OCI-LY7 (cell line): ENCODE measurements at regions not wholly inside any gene's neighbourhood (a gene's known extent, or its start where the extent isn't known, plus 50 kb on each side); places are given as distances from the start of the nearest gene placed in this dataset.

Experiments
- BruUV-seq: library from RNA; stranded (reverse); fragments of 400-500 nt; replicated peaks from 2 replicates; lab custom pipeline; 2021; lab: Mats Ljungman, UMichigan
- CTCF ChIA-PET: fragments of 300-600 bp; sonication (Branson Sonifier 250); formaldehyde crosslinking; loops from one replicate; lab custom pipeline; 2022; ENCODE audit warnings: antibody characterized with exemption; ENCODE audit not compliant: unreplicated experiment; lab: Charles Lee
- POLR2A ChIA-PET: fragments of 300-600 bp; sonication (Branson Sonifier 250); formaldehyde crosslinking; loops from one replicate; lab custom pipeline; 2022; ENCODE audit warnings: antibody characterized with exemption; lab: Charles Lee
- DNase-seq: peaks from one replicate; pipeline ENCODE4 v3.0.0-alpha.2; 2015; ENCODE audit warnings: low spot score
- H2AFZ ChIP-seq: fragments of 200-600 bp; sonication (generic), shearing (Covaris generic); 2 replicates; pipeline ENCODE4 v1.6.1; 2014; ENCODE audit warnings: mild to moderate bottlenecking, antibody characterized with exemption, low read length, moderate library complexity
- H3K27ac ChIP-seq: fragments of 200-600 bp; sonication (generic); 2 replicates; pipeline ENCODE4 v1.5.1; 2014; ENCODE audit warnings: mixed run types, low read depth, mild to moderate bottlenecking, moderate library complexity, low read length, inconsistent platforms; ENCODE audit not compliant: poor library complexity, severe bottlenecking
- H3K36me3 ChIP-seq: fragments of 200-600 bp; sonication (generic); 2 replicates; pipeline ENCODE4 v1.6.1; 2014; ENCODE audit warnings: mild to moderate bottlenecking, antibody characterized with exemption, low read length, moderate library complexity, mixed read lengths; ENCODE audit not compliant: insufficient read depth
- H3K4me1 ChIP-seq: fragments of 200-600 bp; sonication (generic); 2 replicates; pipeline ENCODE4 v1.5.1; 2014; ENCODE audit warnings: mild to moderate bottlenecking, low read length; ENCODE audit not compliant: insufficient read depth, poor library complexity, severe bottlenecking
- H3K4me2 ChIP-seq: fragments of 200-600 bp; sonication (generic); 2 replicates; pipeline ENCODE4 v1.6.1; 2014; ENCODE audit warnings: mild to moderate bottlenecking, low read length
- H3K4me3 ChIP-seq: fragments of 200-600 bp; sonication (generic); 2 replicates; pipeline ENCODE4 v1.5.1; 2014; ENCODE audit warnings: mild to moderate bottlenecking, low read depth, low read length; ENCODE audit not compliant: poor library complexity, severe bottlenecking
- H3K79me2 ChIP-seq: fragments of 200-600 bp; sonication (generic); 2 replicates; pipeline ENCODE4 v1.6.1; 2016; ENCODE audit warnings: low read depth, mild to moderate bottlenecking, low read length, moderate library complexity, mixed read lengths; ENCODE audit not compliant: insufficient read depth
- H3K9me2 ChIP-seq: fragments of 200-600 bp; sonication (generic); 2 replicates; pipeline ENCODE4 v1.6.1; 2016; ENCODE audit warnings: mild to moderate bottlenecking, low read length, mixed read lengths; ENCODE audit not compliant: insufficient read depth
- H3K9me3 ChIP-seq: fragments of 200-600 bp; sonication (generic); 2 replicates; pipeline ENCODE4 v1.6.1; 2014; ENCODE audit warnings: mild to moderate bottlenecking, mixed run types, low read length, mixed read lengths
- H4K20me1 ChIP-seq: fragments of 200-600 bp; sonication (generic); 2 replicates; pipeline ENCODE4 v1.6.1; 2014; ENCODE audit warnings: mild to moderate bottlenecking, antibody characterized with exemption, low read length, moderate library complexity, mixed read lengths; ENCODE audit not compliant: insufficient read depth
- CTCF ChIP-seq: fragments of 200-600 bp; sonication (generic); conservative IDR thresholded peaks from 2 replicates; pipeline ENCODE4 v1.5.1; 2014; ENCODE audit warnings: mild to moderate bottlenecking, antibody characterized with exemption, low read length, moderate library complexity, mixed read lengths
- EZH2phosphoT487 ChIP-seq: fragments of 200-600 bp; sonication (generic); IDR thresholded peaks from 2 replicates; pipeline ENCODE4 v1.6.1; 2018; ENCODE audit warnings: low read depth, borderline replicate concordance, mild to moderate bottlenecking, mixed run types, antibody characterized with exemption, low read length, moderate library complexity, mixed read lengths
- intact Hi-C: fragments of 100-400 bp; cut with micrococcal nuclease; formaldehyde crosslinking; loops from one replicate; pipeline ENCODE4 v1.10.0; 2022; ENCODE audit not compliant: unreplicated experiment

GRCh38 chr6:968791-969190, 275.9 kb upstream of the EXOC2 start:
- Histone ChIP-seq H2AFZ (no peak overlapping the region), H3K27ac (no peak overlapping the region), H3K79me2 (no peaks in the 10 kb centered on the region), H3K9me2 (no peaks in the 10 kb centered on the region), H3K9me3 (no peaks in the 10 kb centered on the region), H3K4me1 (no peaks in the 10 kb centered on the region), H3K4me2 (no peak overlapping the region), H3K36me3 (no peaks in the 10 kb centered on the region), H3K4me3 (no peak overlapping the region), H4K20me1 (no peaks in the 10 kb centered on the region)
- BruUV-seq = no TSS peak
- intact Hi-C loops = no loop called here
- CTCF ChIA-PET = no interaction called here
- TF ChIP-seq CTCF (no peak), EZH2phosphoT487 (no peak)
- POLR2A ChIA-PET = interaction anchor here (0.6 kb wide), 1 partner anchor 428 kb away, joined by 4 read pairs; no protein-coding TSS in a partner anchor
- no peak for DNase-seq

GRCh38 chr6:967701-968100, 274.8 kb upstream of the EXOC2 start:
- ChIA-PET CTCF (no interaction called here), POLR2A (no interaction called here)
- H4K20me1 ChIP-seq = no peaks in the 10 kb centered on the region
- no peaks in the 10 kb centered on the region for H3K4me1 ChIP-seq
- H3K4me3 ChIP-seq = no peak overlapping the region
- H3K36me3 ChIP-seq = no peaks in the 10 kb centered on the region
- TF ChIP-seq EZH2phosphoT487 = no peak
- TF ChIP-seq CTCF = no peak
- DNase-seq = no peak
- H2AFZ ChIP-seq = no peak overlapping the region
- no peaks in the 10 kb centered on the region for H3K9me2 ChIP-seq
- no peaks in the 10 kb centered on the region for H3K9me3 ChIP-seq
- no peaks in the 10 kb centered on the region for H3K79me2 ChIP-seq
- no peak overlapping the region for H3K27ac ChIP-seq
- H3K4me2 ChIP-seq = no peak overlapping the region
- intact Hi-C loops = no loop called here
- BruUV-seq = no TSS peak

- no peaks in the 10 kb centered on the region for H3K79me2 ChIP-seq
- no TSS peak for BruUV-seq
These were observed 272.4 kb upstream of the EXOC2 start for GRCh38 chr6:965343-965742.

More at GRCh38 chr6:965343-965742, 272.4 kb upstream of the EXOC2 start:
- Histone ChIP-seq H3K36me3 (no peaks in the 10 kb centered on the region), H3K9me2 (no peaks in the 10 kb centered on the region), H3K9me3 (no peaks in the 10 kb centered on the region), H4K20me1 (no peaks in the 10 kb centered on the region), H3K4me1 (no peaks in the 10 kb centered on the region), H2AFZ (no peak overlapping the region), H3K4me3 (no peak overlapping the region), H3K27ac (no peak overlapping the region), H3K4me2 (no peak overlapping the region)
- ChIA-PET CTCF (no interaction called here), POLR2A (no interaction called here)
- DNase-seq = no peak
- intact Hi-C loops = no loop called here
- TF ChIP-seq EZH2phosphoT487 (no peak), CTCF (no peak)
